NCI-H69 (cell line): ENCODE measurements at regions not wholly inside any gene's neighbourhood (a gene's known extent, or its start where the extent isn't known, plus 50 kb on each side); places are given as distances from the start of the nearest gene placed in this dataset.
"Not testable (repeated sequence)": the region's sequence is repeated elsewhere in the genome, so short reads cannot be mapped to it uniquely, and the experiment has no call there.

Experiments
- DNase-seq: peaks from one replicate; lab custom pipeline; 2025; lab: John Stamatoyannopoulos, UW

- DNase-seq = peak; percentile 76
These were observed 413.8 kb upstream of the SOX5 start for GRCh38 chr12:24363177-24363754.

- peak; percentile 40 for DNase-seq
These were observed 412.6 kb upstream of the SOX5 start for GRCh38 chr12:24361877-24362580.

- peak; percentile 61 for DNase-seq
These were observed 411.4 kb upstream of the SOX5 start for GRCh38 chr12:24360907-24361306.

- no peak for DNase-seq
These were observed 411.0 kb upstream of the SOX5 start for GRCh38 chr12:24360461-24360860.

- DNase-seq = peak; percentile 63
These were observed 410.6 kb upstream of the SOX5 start for GRCh38 chr12:24360057-24360456.

GRCh38 chr12:24359418-24359817 lies 409.9 kb upstream of the SOX5 start:
- DNase-seq = no peak

GRCh38 chr12:24356240-24356804 lies 406.9 kb upstream of the SOX5 start:
- no peak for DNase-seq

- DNase-seq = no peak
These were observed 402.9 kb upstream of the SOX5 start for GRCh38 chr12:24352363-24352762.

GRCh38 chr12:24349051-24349799 lies 399.8 kb upstream of the SOX5 start:
- DNase-seq = no peak

GRCh38 chr12:24348180-24348579 lies 398.7 kb upstream of the SOX5 start:
- not testable (repeated sequence) for DNase-seq

- peak; percentile 17 for DNase-seq
These were observed 378.8 kb upstream of the SOX5 start for GRCh38 chr12:24328261-24328660.

GRCh38 chr12:24325331-24325730 lies 375.9 kb upstream of the SOX5 start:
- DNase-seq = no peak

GRCh38 chr12:24307716-24308335 lies 358.4 kb upstream of the SOX5 start:
- DNase-seq = no peak

GRCh38 chr12:24307153-24307552 lies 357.7 kb upstream of the SOX5 start:
- DNase-seq = no peak

GRCh38 chr12:24306001-24306400 lies 356.5 kb upstream of the SOX5 start:
- DNase-seq = no peak

GRCh38 chr12:24304285-24304684 lies 354.8 kb upstream of the SOX5 start:
- no peak for DNase-seq

GRCh38 chr12:24302708-24303107 lies 353.2 kb upstream of the SOX5 start:
- no peak for DNase-seq

GRCh38 chr12:24297516-24297915 lies 348.0 kb upstream of the SOX5 start:
- peak; percentile 39 for DNase-seq

GRCh38 chr12:24293549-24293948 lies 344.1 kb upstream of the SOX5 start:
- no peak for DNase-seq

GRCh38 chr12:24287963-24288362 lies 338.5 kb upstream of the SOX5 start:
- DNase-seq = no peak

- no peak for DNase-seq
These were observed 336.0 kb upstream of the SOX5 start for GRCh38 chr12:24285448-24285847.

GRCh38 chr12:24281341-24281740 lies 331.9 kb upstream of the SOX5 start:
- peak; percentile 39 for DNase-seq
